ENCODE measurements at regions not wholly inside any gene's neighbourhood (a gene's known extent, or its start where the extent isn't known, plus 50 kb on each side); places are given as distances from the start of the nearest gene placed in this dataset.

DNA sequence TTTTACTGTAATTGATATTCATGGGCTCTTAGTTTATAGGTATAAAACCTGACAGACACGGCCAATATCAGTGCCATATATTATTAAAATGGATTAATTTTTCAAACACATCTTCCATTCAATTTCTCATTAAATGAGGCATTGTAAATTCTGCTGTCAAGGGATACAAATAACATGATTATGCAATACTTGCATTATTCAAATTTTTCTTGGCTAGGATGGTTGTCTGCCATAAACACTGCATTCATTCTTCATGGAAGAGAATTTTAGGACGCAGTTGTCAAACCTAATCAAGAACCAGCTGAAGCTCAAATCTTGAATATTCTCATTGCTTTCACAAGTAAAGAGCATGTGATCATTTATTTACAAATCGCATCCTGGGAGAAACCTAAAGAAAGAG lies 255.6 kb downstream of the RDH14 start:
- TF ChIP-seq, protein P1, sequence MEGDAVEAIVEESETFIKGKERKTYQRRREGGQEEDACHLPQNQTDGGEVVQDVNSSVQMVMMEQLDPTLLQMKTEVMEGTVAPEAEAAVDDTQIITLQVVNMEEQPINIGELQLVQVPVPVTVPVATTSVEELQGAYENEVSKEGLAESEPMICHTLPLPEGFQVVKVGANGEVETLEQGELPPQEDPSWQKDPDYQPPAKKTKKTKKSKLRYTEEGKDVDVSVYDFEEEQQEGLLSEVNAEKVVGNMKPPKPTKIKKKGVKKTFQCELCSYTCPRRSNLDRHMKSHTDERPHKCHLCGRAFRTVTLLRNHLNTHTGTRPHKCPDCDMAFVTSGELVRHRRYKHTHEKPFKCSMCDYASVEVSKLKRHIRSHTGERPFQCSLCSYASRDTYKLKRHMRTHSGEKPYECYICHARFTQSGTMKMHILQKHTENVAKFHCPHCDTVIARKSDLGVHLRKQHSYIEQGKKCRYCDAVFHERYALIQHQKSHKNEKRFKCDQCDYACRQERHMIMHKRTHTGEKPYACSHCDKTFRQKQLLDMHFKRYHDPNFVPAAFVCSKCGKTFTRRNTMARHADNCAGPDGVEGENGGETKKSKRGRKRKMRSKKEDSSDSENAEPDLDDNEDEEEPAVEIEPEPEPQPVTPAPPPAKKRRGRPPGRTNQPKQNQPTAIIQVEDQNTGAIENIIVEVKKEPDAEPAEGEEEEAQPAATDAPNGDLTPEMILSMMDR (conservative IDR thresholded peaks at IDR 0.05 in 1 of 2, IDR thresholded peaks at IDR 0.05 in 1 of 2; ENCODE audit: extremely low read depth in 1 of 2, insufficient read depth in 1 of 2, low read depth in 1 of 2, low read length in 2 of 2), result no peak
- TF ChIP-seq EZH2 (IDR thresholded peaks at IDR 0.05; ENCODE audit: borderline replicate concordance, low read length), result no peak
